ENCODE measurements at regions not wholly inside any gene's neighbourhood (a gene's known extent, or its start where the extent isn't known, plus 50 kb on each side); places are given as distances from the start of the nearest gene placed in this dataset.

GRCh38 chr5:24732184-24732583 lies 87.4 kb upstream of the CDH10 start:
- in situ Hi-C loops (cut with MboI; ENCODE audit: low pct_unique_long_range_greater_than_20kb in 2 of 9, low sequenced_read_pairs in 9 of 9, unreplicated experiment in 9 of 9), result no loop called here
- Histone ChIP-seq H3K4me1 (replicated peaks in 1 of 2) (no peaks in the 10 kb centered on the region), H3K27ac (no peak overlapping the region), H3K4me3 (no peak overlapping the region)
- ATAC-seq (replicated peaks in 6 of 8), result no peak
- WGBS, 10 experiments, result 21 to 93% (median 81%) methylated on average over 4 to 5 of the region's 5 CpGs; no CpG with 5 or more reads in 1 of the 10 experiments

DNA sequence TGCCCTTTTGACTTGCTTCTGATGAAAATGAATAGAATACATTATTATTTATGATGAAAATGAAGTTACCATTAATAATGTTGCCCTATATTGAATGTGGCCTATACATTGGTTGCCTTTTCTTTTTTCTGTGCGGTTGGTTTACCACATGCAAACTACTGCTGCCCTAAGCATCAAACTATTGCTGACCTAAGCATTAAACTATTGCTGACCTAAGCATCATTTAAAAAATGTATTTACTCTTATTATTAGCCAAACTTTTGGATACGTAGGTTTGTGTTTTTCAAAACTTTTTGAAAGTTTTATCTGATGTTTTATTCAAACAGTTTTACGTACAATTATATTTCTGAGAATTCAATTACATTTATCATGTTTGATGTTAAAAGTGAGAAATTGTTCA lies 76.0 kb upstream of the CDH10 start:
- Histone ChIP-seq H3K4me3 (no peak overlapping the region), H3K27ac (no peak overlapping the region), H3K4me1 (replicated peaks in 1 of 2) (no peaks in the 10 kb centered on the region)
- ATAC-seq (replicated peaks in 6 of 8), result no peak
- 20 to 100% (median 96%) methylated on average over 1 to 3 of the region's 3 CpGs for WGBS, 10 experiments
- in situ Hi-C loops (cut with MboI; ENCODE audit: low pct_unique_long_range_greater_than_20kb in 2 of 9, low sequenced_read_pairs in 9 of 9, unreplicated experiment in 9 of 9), result no loop called here

DNA sequence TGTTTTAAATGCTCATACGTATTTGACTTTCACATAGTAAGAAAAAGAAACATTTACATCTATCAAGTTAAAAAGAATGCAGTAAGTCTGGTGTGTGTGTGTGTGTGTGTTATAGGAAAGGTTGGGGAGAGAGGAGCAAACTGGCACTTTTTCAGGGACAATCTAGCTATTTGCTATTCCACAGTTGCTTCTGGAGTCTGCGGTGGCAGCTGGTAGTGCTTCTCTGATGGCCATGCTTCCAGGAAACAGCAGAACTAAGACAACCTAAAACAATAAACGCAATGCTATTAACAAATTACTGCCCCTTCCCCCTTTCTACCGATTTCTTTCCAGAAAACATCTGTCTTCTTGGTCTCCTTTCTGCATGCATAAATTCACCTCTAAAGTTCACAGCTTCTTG lies 70.0 kb upstream of the CDH10 start:
- WGBS, 10 experiments, result 0 to 88% (median 43%) methylated on average over 1 to 4 of the region's 4 CpGs; no CpG with 5 or more reads in 1 of the 10 experiments
- no peak overlapping the region for H3K4me3 ChIP-seq
- in situ Hi-C loops (cut with MboI; ENCODE audit: low pct_unique_long_range_greater_than_20kb in 2 of 9, low sequenced_read_pairs in 9 of 9, unreplicated experiment in 9 of 9), result no loop called here
- H3K27ac ChIP-seq, result no peak overlapping the region
- peaks cover 0 to 2% of the 10 kb centered on the region in 2 donors for H3K4me1 ChIP-seq (replicated peaks in 1 of 2)
- ATAC-seq (replicated peaks in 6 of 8), result peak in 1 of 8 experiments; percentile 42

DNA sequence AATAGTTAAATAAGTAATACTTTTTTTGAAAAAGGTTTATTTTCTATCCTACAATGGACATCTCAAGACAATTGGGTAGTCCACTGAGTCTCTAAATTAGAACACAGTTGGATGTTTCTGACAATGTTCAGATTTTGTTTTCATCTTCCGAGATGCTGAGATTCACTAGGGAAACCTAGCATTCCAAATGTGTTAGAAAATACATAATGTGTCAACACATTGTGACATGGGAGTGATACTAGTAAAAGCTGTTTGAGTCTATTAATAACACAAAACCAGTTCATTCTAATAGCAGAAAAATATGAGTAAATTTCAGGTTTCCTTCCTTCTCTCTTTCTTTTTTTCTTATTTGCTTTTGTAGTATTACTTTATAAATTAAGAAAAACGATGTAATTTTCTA lies 68.2 kb upstream of the CDH10 start:
- no peak overlapping the region for H3K4me3 ChIP-seq
- in situ Hi-C loops (cut with MboI; ENCODE audit: low pct_unique_long_range_greater_than_20kb in 2 of 9, low sequenced_read_pairs in 9 of 9, unreplicated experiment in 9 of 9), result no loop called here
- WGBS, 10 experiments, result 0 to 57% (median 25%) methylated on average over 1 to 2 of the region's 2 CpGs

DNA sequence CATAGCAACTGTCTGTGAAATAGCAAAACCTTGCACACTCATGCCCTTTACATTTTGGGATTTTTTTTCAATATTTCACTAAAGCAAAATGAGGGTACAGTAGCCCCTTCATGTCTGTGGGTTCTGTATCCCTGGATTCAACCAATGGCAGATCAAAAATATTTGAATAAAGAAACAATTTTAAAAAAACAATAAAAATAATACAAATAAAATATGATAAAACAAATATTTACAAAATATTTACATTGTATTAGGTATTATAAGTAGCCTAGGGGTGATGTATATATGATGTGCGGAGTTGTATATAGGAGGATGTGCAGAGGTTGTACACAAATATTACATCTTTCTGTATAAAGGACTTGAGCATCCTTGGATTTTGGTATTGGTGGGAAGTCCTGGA lies 67.3 kb upstream of the CDH10 start:
- whole genome bisulfite sequencing, 10 experiments, result 50 to 100% (median 87%) methylated on average over 1 of the region's 1 CpG; no CpG with 5 or more reads in 2 of the 10 experiments
- in situ Hi-C loops (cut with MboI; ENCODE audit: low pct_unique_long_range_greater_than_20kb in 2 of 9, low sequenced_read_pairs in 9 of 9, unreplicated experiment in 9 of 9), result no loop called here
- Histone ChIP-seq H3K27ac (no peak overlapping the region), H3K4me3 (no peak overlapping the region), H3K4me1 (replicated peaks in 1 of 2) (peaks cover 0 to 2% of the 10 kb centered on the region in 2 donors)
- ATAC-seq (replicated peaks in 6 of 8), result no peak

More for the DNA sequence above, 68.2 kb upstream of the CDH10 start:
- no peak for ATAC-seq (replicated peaks in 6 of 8)
- Histone ChIP-seq H3K4me1 (replicated peaks in 1 of 2) (peaks cover 0 to 2% of the 10 kb centered on the region in 2 donors), H3K27ac (no peak overlapping the region)

DNA sequence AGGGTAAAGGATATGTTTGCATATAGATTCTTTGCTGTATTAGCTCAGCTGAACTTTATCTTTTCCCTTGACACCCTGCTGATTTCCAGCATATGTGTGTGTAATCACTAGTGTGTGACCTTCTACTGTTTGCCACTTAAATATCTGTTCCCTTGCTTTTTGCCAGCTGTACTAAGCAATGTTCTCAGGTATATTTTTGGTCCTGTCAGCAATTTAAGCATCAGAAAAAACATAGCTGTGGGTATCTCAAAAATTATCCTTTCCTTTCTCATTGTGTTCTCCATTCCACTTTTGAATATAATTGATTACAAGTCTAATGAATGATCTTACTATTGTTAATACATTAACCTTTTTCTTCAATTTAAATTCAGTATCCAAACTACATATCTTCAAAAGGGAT lies 59.2 kb upstream of the CDH10 start:
- H3K27ac ChIP-seq, result no peak overlapping the region
- in situ Hi-C loops (cut with MboI; ENCODE audit: low pct_unique_long_range_greater_than_20kb in 2 of 9, low sequenced_read_pairs in 9 of 9, unreplicated experiment in 9 of 9), result no loop called here

More for the DNA sequence above, 59.2 kb upstream of the CDH10 start:
- no peak overlapping the region for H3K4me3 ChIP-seq
- ATAC-seq (replicated peaks in 6 of 8), result no peak
- H3K4me1 ChIP-seq (replicated peaks in 1 of 2), result peaks cover 0 to 6% of the 10 kb centered on the region in 2 donors

Measured in motor neuron (in vitro differentiated cells).